ENCODE measurements at regions not wholly inside any gene's neighbourhood (a gene's known extent, or its start where the extent isn't known, plus 50 kb on each side); places are given as distances from the start of the nearest gene placed in this dataset.
A peak's percentile ranks its signal among the peaks of the same experiment; 100 is the strongest.

GRCh38 chr12:71299541-71300376, 139.8 kb upstream of the LGR5 start (continued):
- TF ChIP-seq MBD1 (CRISPR knock-in tag; IDR thresholded peaks at IDR 0.05) (no peak), HDAC1 (IDR thresholded peaks at IDR 0.05) (peak in 1 of 2 experiments; percentile 70; a peak in 2 of 4 replicates), YBX1 (IDR thresholded peaks at IDR 0.05) (no peak), MTA1 (IDR thresholded peaks at IDR 0.05; ENCODE audit: borderline replicate concordance) (peak; percentile 46; the same call in 1 of the 2 replicates), C11orf30 (IDR thresholded peaks at IDR 0.05; ENCODE audit: low read depth) (no peak), NR0B1 (IDR thresholded peaks at IDR 0.05; ENCODE audit: partially characterized antibody) (no peak), POU5F1 (IDR thresholded peaks at IDR 0.05; ENCODE audit: borderline replicate concordance, low read depth, low read length, partially characterized antibody) (no peak), TBP (optimal IDR thresholded peaks at IDR 0.05; ENCODE audit: low read depth, low read length) (peak; percentile 29), BACH1 (tag; IDR thresholded peaks at IDR 0.05) (no peak), ZNF766 (CRISPR knock-in tag; conservative IDR thresholded peaks at IDR 0.05) (0 out of 2 replicates have a peak, but pooled peaks have one; percentile 67), CREB3L1 (IDR thresholded peaks at IDR 0.05; ENCODE audit: borderline replicate concordance, low read depth) (no peak), DPF2 (IDR thresholded peaks at IDR 0.05) (peak; percentile 96), EP300 (IDR thresholded peaks at IDR 0.05; ENCODE audit: low read length) (peak; percentile 89), RUNX1 (IDR thresholded peaks at IDR 0.05; ENCODE audit: low read depth) (no peak), ELK1 (CRISPR knock-in tag; IDR thresholded peaks at IDR 0.05) (no peak), CBFA2T3 (IDR thresholded peaks at IDR 0.05) (peak; percentile 93), FOXJ3 (CRISPR knock-in tag; IDR thresholded peaks at IDR 0.05) (no peak), ZFPM2 (CRISPR knock-in tag; IDR thresholded peaks at IDR 0.05) (no peak), ARHGAP35 (IDR thresholded peaks at IDR 0.05; ENCODE audit: partially characterized antibody) (no peak), ARID2 (IDR thresholded peaks at IDR 0.05) (no peak), NFXL1 (CRISPR knock-in tag; IDR thresholded peaks at IDR 0.05) (no peak), MCM2 (IDR thresholded peaks at IDR 0.05; ENCODE audit: low read depth) (no peak), ZNF263 (CRISPR knock-in tag; IDR thresholded peaks at IDR 0.05; ENCODE audit: borderline replicate concordance) (no peak), ZNF586 (CRISPR knock-in tag; conservative IDR thresholded peaks at IDR 0.05) (no peak), ZNF384 (IDR thresholded peaks at IDR 0.05; ENCODE audit: low read depth, low read length) (peak; percentile 72), ZNF212 (CRISPR knock-in tag; IDR thresholded peaks at IDR 0.05) (0 out of 2 replicates have a peak, but pooled peaks have one; percentile 26)
